ENCODE measurements at regions not wholly inside any gene's neighbourhood (a gene's known extent, or its start where the extent isn't known, plus 50 kb on each side); places are given as distances from the start of the nearest gene placed in this dataset.

- Histone ChIP-seq H3K4me1 (ENCODE audit: insufficient read depth) (no peaks in the 10 kb centered on the region), H3K27me3 (no peaks in the 10 kb centered on the region), H3K4me3 (no peak overlapping the region), H3K36me3 (no peaks in the 10 kb centered on the region), H3K9me3 (no peaks in the 10 kb centered on the region), H3K27ac (no peak overlapping the region)
- TF ChIP-seq CTCF (IDR thresholded peaks at IDR 0.05): no peak
- TF ChIP-seq POLR2A (IDR thresholded peaks at IDR 0.05): no peak
- TF ChIP-seq EP300 (IDR thresholded peaks at IDR 0.05): no peak
- intact Hi-C loops (cut with DNase I): no loop called here
- WGBS, 3 donors: 70 to 87% (median 75%) methylated on average over 6 of the region's 6 CpGs
- DNase-seq: no peak
These were observed 254.9 kb downstream of the SKAP2 start for GRCh38 chr7:26609532-26609931.

GRCh38 chr7:26612742-26613141 lies 251.6 kb downstream of the SKAP2 start:
- Histone ChIP-seq H3K27ac (no peak overlapping the region), H3K4me3 (no peak overlapping the region), H3K27me3 (no peaks in the 10 kb centered on the region), H3K36me3 (no peaks in the 10 kb centered on the region), H3K9me3 (no peaks in the 10 kb centered on the region), H3K4me1 (ENCODE audit: insufficient read depth) (no peaks in the 10 kb centered on the region)
- intact Hi-C loops (cut with DNase I): no loop called here
- DNase-seq: no peak
- WGBS, 3 donors: 91 to 92% (median 91%) methylated on average over 11 of the region's 11 CpGs
- TF ChIP-seq EP300 (IDR thresholded peaks at IDR 0.05) (no peak), CTCF (IDR thresholded peaks at IDR 0.05) (no peak), POLR2A (IDR thresholded peaks at IDR 0.05) (no peak)

- 77 to 82% (median 79%) methylated on average over 11 of the region's 11 CpGs for WGBS, 3 donors
- Histone ChIP-seq H3K9me3 (no peaks in the 10 kb centered on the region), H3K4me3 (no peak overlapping the region), H3K27me3 (no peaks in the 10 kb centered on the region), H3K4me1 (ENCODE audit: insufficient read depth) (no peaks in the 10 kb centered on the region), H3K27ac (no peak overlapping the region), H3K36me3 (no peaks in the 10 kb centered on the region)
- DNase-seq: no peak
- intact Hi-C loops (cut with DNase I): no loop called here
- TF ChIP-seq EP300 (IDR thresholded peaks at IDR 0.05) (no peak), CTCF (IDR thresholded peaks at IDR 0.05) (no peak), POLR2A (IDR thresholded peaks at IDR 0.05) (no peak)
These were observed 249.9 kb downstream of the SKAP2 start for GRCh38 chr7:26614503-26614902.

- no peak for DNase-seq
- no peak for TF ChIP-seq EP300 (IDR thresholded peaks at IDR 0.05)
- TF ChIP-seq CTCF (IDR thresholded peaks at IDR 0.05): no peak
- no peak for TF ChIP-seq POLR2A (IDR thresholded peaks at IDR 0.05)
- Histone ChIP-seq H3K27ac (no peak overlapping the region), H3K4me3 (no peak overlapping the region), H3K4me1 (ENCODE audit: insufficient read depth) (no peaks in the 10 kb centered on the region), H3K36me3 (no peaks in the 10 kb centered on the region), H3K9me3 (no peaks in the 10 kb centered on the region), H3K27me3 (no peaks in the 10 kb centered on the region)
- 80 to 84% (median 84%) methylated on average over 7 of the region's 7 CpGs for WGBS, 3 donors
- intact Hi-C loops (cut with DNase I): no loop called here
These were observed 248.2 kb downstream of the SKAP2 start for GRCh38 chr7:26616235-26616634.

GRCh38 chr7:26617066-26617465 lies 247.3 kb downstream of the SKAP2 start:
- H3K27me3 ChIP-seq: no peaks in the 10 kb centered on the region
- intact Hi-C loops (cut with DNase I): no loop called here
- H3K9me3 ChIP-seq: no peaks in the 10 kb centered on the region
- 91 to 96% (median 94%) methylated on average over 7 of the region's 7 CpGs for WGBS, 3 donors
- TF ChIP-seq POLR2A (IDR thresholded peaks at IDR 0.05) (no peak), CTCF (IDR thresholded peaks at IDR 0.05) (no peak), EP300 (IDR thresholded peaks at IDR 0.05) (no peak)
- no peaks in the 10 kb centered on the region for H3K4me1 ChIP-seq (ENCODE audit: insufficient read depth)
- no peaks in the 10 kb centered on the region for H3K36me3 ChIP-seq
- no peak overlapping the region for H3K27ac ChIP-seq
- no peak for DNase-seq
- no peak overlapping the region for H3K4me3 ChIP-seq
